GM12891 (cell line): ENCODE measurements at regions not wholly inside any gene's neighbourhood (a gene's known extent, or its start where the extent isn't known, plus 50 kb on each side); places are given as distances from the start of the nearest gene placed in this dataset.

Source experiments
- PAX5 ChIP-seq: IDR thresholded peaks from 2 replicates; pipeline ENCODE4 v1.6.1; 2011; ENCODE audit warnings: low read length, moderate library complexity, mild to moderate bottlenecking; ENCODE audit not compliant: insufficient read depth, severe bottlenecking
- POLR2A ChIP-seq: IDR thresholded peaks from 2 replicates; pipeline ENCODE4 v1.6.1; 2011; ENCODE audit warnings: low read depth, low read length, control low read depth
- POLR2AphosphoS5 ChIP-seq: IDR thresholded peaks from 2 replicates; pipeline ENCODE4 v1.6.1; 2011; ENCODE audit warnings: low read depth, low read length, control low read depth
- POU2F2 ChIP-seq: IDR thresholded peaks from 2 replicates; pipeline ENCODE4 v1.6.1; 2011; ENCODE audit warnings: low read depth, mild to moderate bottlenecking, control low read depth, low read length, moderate library complexity
- SPI1 ChIP-seq: IDR thresholded peaks from 2 replicates; pipeline ENCODE4 v1.6.1; 2011; ENCODE audit warnings: low read depth, low read length, control low read depth
- TAF1 ChIP-seq: IDR thresholded peaks from 2 replicates; pipeline ENCODE4 v1.6.1; 2011; ENCODE audit warnings: low read depth, low read length, control low read depth

DNA sequence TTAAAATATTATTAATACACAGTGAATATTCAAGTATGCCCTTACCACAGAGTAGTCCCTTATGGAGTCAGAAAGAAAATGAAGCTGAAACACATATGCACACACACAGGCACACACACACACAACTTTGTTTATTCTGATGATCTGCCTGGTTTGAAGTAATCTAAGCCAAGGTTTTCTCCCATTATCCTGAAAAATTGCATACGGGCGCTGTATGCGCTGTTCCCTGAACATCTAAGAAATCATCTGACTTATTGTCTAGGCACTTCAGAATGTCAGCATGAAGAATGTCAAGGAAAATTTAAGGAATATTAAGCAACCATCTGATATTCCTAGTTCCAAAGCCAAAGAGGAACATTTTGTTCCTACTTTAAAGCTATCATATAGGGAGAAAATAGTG lies 147.1 kb upstream of the SLC30A5 start:
- TF ChIP-seq POLR2AphosphoS5 (no peak), POLR2A (no peak), TAF1 (no peak), SPI1 (no peak), POU2F2 (no peak), PAX5 (no peak)
